Raji (cell line): ENCODE measurements at regions not wholly inside any gene's neighbourhood (a gene's known extent, or its start where the extent isn't known, plus 50 kb on each side); places are given as distances from the start of the nearest gene placed in this dataset.

Experiments used
- POLR2A ChIP-seq: IDR thresholded peaks from 2 replicates; pipeline ENCODE4 v1.6.1; 2011; ENCODE audit warnings: low read depth, low read length, control low read depth; ENCODE audit not compliant: insufficient read depth

DNA sequence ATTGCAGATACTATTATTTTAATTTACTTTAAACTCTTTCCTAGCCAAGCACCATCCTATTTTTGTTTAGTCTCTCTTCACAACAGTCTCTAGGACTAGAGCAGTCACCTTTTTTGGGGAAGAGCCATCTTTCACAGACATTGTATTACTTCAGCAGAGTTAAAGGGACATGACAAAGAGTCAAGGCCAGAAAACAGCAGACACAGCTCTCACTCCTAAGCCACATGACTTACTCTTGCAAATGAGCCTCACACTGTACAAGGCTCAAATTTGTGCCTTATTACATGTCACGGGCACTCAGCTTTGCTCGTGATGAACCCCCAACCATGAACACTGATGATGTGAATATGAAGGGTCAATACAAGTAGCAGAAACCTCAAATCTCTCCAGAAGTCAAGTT lies 104.3 kb downstream of the ZNF608 start:
- no peak for TF ChIP-seq POLR2A

DNA sequence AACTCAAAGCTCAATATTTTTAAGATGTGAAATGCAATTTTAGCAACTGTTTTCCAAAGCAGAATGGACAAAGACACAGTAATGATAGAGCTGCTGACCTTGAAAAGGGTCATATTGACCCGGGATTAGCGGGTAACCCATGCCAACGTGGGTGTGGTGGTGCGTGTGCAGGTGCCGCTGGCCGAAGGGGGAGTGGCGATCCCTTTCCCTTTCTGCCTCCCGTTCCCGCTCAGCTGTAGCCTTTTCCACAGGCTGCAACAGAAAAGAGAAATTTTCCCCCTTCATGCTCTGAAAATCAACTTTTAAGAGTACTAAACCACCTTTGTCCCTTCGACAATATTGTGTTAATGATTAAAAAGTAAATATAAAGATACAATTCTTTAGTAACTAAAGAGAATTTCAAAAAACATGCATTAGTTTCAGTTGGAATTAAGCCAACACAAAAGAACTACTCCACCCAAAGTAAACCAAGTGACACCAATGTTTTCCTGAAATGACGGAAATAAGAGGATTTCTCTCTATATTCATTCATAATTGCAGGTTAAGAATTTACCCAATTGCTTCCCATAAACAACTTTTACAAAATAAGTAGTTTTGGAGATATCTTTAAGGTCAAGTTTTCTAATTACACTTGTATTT lies 105.2 kb downstream of the ZNF608 start:
- no peak for TF ChIP-seq POLR2A

DNA sequence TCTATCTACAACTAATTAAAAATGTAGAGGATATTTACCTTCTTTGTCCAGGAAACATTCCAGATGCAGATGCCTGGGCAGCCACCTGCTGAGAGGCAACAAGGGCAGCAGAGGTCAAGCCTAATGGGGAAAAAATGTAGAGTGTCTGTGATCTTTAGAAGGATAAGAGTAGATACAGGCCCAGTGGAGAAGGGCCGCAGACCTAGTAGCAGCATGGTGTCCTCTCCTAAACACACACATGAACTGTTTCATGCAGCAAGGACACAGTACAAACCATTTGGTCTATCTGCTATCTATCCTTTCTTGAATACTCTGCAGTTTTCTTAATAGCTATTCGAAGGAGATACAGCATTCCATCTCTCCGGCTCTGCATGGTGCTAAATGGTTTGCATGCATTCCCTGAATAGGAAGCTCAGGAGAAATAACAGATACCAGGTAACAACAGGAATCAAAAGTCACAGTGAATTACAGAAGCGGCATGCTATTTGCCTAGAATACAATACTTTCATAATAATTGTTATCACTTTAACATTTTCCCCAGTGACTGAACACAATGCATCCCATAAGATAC lies 107.3 kb downstream of the ZNF608 start:
- TF ChIP-seq POLR2A: no peak

DNA sequence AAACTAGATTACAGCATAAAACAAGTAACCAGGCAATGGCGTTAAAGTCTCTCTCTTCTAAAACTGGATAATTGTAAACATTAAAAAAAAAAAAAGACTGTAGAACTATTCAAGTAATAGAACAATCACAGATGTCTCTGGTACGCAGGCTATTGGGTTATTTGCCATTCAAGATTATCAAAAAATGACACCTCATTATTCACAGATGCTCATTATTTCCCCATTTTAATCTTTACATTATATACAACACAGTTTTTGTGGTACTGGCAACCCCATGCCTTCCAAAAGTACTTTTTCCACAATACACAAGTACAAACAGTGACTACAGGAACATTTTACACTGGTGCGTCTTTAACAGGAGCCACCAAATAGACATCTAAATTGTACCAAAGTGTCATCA lies 109.4 kb downstream of the ZNF608 start:
- no peak for TF ChIP-seq POLR2A

DNA sequence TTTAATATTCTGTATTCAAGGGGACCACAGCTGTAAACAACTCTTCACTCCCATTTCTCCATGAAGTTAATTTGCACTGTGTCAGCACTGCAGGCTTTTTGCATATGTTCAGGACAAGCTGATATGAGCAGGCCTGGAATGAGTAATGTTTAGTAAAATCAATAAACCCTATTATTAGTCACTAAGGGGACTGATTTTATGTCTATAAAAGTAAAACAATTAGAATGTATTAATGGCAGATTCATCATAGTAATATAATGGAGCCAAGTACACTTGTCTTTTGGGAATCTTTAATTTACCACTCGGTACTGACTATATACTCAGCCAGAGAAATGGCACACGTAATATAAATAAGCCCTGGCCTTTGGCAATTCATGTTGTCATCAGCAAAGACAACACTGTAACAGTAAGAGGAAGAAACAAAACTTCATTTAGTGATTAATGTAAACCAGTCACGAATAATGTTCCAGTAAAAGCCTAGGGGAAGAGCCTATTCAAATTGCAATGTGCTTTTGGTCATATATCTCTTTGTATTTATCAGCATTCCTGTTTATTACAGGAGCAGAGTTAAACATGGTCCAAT lies 111.6 kb downstream of the ZNF608 start:
- TF ChIP-seq POLR2A: no peak

DNA sequence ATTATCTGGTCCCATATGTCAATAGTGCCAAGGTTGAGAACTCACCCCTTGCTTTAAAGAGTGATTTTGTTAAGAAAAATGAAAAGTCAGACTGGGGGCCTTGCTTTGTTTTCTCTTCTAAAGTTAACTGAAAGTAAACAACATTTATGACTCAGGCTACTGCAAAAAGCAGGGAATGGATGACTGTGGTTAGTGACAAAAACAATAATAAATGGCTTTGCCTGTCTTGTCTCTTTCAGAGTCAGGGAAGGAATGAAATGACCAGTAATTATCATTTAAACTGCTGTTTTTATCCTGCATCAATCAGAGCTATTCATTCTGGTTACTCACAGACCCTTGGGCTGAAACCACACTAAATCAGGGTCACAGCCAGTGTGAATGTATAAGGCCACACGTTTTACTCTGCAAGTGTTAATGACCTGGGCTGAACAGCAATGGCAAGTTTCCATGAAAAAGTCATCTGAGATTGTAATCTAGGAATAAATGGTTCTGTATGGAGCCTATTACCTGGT lies 112.2 kb downstream of the ZNF608 start:
- TF ChIP-seq POLR2A: no peak

DNA sequence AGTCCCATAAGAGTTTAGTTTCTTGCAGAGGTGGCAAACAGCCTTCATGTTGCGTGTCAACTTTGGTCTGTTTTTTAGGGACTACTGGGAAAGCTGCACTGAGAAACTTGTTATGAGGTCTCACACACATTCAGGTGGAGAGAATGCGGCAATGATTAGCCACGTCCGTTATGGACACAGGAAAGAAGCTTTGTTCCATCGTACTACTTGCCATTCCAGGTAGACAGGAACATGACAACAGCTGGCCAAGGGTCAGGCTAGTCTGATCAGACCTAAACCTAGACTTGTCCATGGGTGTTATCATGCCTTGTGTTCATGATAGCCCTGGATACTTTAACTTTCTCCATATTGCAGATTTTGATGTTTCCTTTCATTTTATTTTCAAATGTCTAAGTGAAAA lies 113.2 kb downstream of the ZNF608 start:
- TF ChIP-seq POLR2A: no peak

DNA sequence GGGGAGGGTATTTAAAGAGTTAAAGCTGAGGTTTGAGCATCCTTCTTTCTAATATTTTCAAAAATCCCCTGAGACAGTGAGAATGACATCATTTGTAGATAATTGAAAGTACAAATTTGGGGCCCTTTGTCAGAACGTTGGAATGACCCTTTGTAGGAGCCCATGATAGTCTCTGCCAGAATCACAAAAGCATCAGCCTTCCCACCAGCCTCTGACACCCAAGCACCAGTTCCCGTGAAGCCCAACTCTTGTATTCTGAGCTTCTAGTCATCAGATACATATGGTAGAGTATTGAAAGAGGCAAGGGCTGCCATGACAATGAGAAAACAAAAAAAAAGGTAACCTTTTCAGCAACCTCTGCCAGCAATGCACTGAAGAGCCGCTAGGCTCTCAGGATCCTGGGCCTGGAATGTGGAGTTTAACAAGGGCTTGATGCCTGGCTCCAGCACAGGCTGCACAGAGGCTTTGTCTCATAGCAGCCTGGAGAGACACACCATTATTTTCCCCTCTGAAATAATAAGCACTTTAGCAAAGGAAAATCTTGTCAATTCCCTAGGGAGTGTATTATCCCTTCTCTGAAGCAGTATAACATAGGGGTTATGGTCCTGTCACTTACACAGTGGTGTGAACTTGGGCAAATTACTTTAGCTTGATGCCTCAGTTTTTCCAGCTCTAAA lies 114.4 kb downstream of the ZNF608 start:
- no peak for TF ChIP-seq POLR2A

DNA sequence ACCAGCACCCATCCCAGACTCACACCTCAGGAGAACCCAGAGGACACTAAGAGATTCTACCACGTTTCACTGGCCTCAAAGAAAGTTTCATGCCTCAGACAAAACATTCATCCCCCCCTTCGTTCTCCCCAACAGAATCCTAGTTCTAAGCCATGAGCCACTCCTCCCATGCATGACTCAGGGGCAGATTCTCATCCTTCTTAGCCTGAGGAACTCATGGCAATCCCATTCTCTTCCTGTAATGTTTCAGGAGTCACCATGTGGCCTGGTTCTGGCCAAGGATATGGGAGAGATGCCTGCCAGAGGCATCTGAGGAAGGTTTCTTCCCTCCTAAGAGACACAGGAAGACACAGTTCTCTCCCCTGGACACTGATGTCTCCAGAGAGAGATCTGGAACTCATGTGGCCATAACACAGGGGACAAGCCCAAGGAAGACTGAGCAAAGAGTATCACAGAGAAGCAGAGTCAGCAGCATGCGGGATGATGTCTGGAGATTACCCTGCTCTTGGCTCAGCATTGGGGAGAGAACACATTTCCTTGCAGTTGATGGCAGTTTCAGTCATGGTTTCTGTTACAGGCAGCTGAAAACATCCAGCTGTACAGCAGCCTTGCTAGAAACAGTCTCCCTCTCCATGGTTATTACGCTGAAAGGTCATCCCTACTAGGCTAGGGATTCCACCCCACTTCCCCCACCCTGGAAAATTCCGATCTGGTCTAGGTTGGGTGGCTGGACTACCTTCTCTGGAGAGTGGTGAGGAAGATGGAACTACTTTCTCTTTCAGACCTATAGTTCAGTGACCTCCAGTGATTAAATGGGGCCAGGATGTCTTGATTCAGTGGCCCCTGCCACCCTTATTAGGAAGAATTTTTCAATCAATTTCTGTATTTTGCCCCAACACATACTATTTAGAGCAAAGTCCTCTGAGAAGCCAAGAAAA lies 115.4 kb downstream of the ZNF608 start:
- no peak for TF ChIP-seq POLR2A

DNA sequence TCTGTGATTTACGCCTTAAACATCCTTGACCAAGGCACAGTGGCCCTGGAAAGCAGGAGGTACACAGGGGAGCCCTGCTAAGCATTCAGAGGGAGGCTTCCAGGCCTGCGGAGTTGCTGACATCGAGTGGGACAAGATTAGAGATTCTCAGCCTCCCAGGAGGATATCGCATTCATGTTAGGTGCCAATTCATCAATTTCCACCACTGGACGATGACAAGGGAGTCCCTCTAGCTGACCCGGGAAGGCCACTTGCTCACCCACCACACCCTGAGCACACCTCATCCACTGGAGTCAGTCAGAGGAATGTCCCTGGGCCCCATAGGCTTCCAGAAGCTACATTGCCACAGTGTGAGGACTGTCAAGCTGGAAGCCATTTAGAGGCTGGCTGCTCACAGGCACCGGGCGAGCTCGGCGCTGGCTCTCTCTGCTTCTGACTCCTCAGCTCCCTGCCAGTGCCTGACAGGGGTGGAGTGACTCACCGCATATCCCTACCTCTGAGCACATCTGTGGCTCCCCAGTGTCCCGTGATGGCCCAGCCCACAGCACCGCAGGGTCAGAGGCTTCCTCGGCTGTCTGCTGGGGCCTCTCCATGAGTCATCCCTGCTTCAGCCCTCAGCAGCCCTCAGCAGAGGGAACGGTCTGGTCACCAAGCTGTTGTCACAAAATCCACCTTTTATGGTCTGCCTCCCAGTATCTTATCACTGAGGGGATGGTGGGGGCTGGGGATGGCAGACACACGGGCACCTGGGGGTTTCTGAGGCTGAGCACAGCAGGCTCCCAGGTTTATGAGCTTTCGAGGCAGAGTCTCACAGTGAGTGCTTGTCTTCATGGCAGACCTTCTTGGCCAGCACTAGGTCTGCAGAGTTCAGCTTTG lies 117.5 kb downstream of the ZNF608 start:
- TF ChIP-seq POLR2A: no peak

DNA sequence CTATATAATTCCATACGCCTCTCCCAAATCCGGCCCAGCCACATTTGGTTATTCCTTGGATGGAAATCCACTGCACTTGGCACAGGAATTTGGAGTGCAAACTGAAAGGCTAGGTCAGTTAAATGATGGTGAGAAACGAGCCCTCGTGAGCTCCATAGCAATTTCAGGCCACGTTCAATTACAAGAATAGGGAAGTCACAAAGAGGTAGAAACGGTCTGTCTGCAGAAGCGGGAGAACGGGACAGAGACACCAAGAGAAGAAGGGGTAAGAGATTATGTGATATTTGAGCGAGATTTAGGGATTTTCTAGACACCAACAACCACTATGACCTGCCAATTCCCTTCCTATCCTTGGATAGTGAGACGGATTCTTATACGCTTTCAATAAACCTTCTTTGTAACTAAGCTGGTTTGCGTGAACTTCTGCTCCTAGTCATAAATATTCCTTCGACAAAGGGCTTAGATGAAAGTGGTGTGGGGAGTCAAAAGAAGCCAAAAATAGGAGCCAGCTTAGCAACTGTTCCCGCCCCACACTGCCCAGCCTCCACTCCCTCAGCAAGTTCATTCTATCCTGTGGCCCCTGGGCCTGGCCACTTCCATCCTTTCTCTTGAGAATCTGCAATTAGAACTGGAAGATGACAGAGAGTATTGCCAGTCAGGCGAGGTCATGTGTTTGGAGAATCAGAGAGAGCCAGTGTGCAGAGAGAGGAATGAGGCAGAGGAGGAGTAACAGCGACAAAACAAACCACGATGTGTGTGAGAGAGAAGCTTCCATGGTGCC lies 118.4 kb downstream of the ZNF608 start:
- TF ChIP-seq POLR2A: no peak

DNA sequence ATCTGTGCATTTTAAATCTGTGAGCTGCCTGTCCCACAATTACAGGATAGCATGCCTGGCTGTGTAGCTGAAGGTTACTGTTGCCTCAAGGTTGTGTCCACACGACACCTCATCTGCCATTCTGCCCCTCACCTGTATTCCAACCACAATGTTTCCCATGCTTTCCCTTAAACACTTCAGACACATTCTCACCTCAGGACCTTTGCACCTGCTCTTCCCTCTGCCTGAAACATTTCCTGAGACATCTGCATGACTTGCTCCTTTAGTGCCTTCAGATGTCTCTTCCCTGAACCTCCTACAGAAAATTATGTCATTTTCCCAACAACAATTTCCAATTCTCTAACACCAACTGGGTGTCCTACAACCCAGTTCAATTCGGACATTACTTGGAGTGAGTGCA lies 120.4 kb downstream of the ZNF608 start:
- TF ChIP-seq POLR2A: no peak

DNA sequence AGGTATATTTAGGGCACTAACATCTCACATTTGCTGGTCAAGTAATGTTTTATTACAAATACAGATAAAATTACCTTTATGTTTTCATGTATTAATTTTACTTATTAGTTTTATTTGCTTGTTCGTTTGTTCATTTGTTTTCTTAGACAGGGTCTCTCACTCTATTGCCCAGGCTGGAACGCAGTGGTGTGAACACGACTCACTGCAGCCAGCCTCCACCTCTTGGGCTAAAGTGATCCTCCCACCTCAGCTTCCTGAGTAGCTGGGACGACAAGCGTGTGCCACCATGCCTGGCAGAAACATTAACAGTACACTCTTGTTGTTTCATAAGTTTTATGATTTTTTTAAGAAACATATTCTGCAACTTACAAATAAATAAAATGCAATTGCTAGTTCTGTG lies 123.2 kb downstream of the ZNF608 start:
- no peak for TF ChIP-seq POLR2A
